Inflammatory macrophage treated with lipopolysaccharide for 1 hour (primary cell): ENCODE measurements at regions not wholly inside any gene's neighbourhood (a gene's known extent, or its start where the extent isn't known, plus 50 kb on each side); places are given as distances from the start of the nearest gene placed in this dataset.
"Not testable (repeated sequence)": the region's sequence is repeated elsewhere in the genome, so short reads cannot be mapped to it uniquely, and the experiment has no call there.

Source experiments
- DNase-seq, 2 donors: peaks; one replicate each; pipeline ENCODE4 v3.0.0-alpha.2; 2020 to 2022

DNA sequence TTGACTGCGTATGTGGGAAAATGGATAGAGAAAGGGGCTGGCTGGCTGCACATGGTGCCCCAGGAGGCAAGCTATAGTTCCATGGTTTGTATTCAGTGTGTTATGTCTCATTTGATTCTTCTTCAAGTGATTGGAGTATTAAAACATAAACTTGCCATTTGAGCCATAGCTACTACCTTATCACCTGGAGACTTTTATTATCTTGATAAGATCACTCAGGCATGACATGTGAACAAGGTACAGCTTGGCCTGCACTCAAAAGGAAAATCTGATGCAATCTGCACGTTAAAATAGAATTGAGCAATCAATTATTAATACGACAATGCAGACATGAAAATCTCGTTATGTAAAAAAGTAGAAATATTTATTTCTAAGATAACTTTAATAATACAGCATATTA is 116.9 kb downstream of the RND3 start:
- no peak for DNase-seq

DNA sequence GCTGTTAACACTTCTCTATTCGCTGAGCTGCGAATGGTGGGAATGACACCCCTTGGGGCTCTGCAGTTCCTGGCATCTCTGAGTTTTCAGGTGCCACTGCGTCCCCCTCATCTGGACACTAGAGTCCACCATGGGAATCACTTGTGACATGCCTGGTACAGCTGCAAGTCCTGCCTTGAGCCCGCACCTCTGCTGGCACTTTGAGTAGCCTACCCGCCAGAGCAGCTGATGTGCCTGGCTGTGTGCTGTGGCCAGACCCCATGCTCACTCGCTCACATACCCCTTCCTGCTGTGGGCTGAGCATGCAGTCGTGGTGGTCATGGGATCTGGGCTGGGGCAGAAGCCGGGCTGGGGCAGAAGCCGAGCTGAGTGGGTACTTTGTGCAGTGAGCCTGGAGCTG is 117.6 kb downstream of the RND3 start:
- no peak for DNase-seq

DNA sequence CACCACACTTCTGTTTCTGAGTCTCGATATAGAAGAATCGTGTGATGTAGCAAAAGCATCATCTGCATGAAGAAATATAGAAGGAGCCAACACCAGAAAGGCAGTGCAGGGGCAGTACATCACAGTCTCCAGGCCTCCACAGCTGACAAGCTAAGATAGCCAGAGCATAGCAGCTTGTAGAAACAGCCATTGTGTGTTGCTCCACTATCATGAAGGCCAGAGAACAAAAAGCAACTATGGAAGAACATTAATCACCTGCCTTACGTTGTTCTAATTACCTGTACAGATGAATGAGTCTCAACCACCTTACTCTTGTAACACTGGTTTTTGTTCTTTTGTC is 129.0 kb downstream of the RND3 start:
- DNase-seq, result no peak

DNA sequence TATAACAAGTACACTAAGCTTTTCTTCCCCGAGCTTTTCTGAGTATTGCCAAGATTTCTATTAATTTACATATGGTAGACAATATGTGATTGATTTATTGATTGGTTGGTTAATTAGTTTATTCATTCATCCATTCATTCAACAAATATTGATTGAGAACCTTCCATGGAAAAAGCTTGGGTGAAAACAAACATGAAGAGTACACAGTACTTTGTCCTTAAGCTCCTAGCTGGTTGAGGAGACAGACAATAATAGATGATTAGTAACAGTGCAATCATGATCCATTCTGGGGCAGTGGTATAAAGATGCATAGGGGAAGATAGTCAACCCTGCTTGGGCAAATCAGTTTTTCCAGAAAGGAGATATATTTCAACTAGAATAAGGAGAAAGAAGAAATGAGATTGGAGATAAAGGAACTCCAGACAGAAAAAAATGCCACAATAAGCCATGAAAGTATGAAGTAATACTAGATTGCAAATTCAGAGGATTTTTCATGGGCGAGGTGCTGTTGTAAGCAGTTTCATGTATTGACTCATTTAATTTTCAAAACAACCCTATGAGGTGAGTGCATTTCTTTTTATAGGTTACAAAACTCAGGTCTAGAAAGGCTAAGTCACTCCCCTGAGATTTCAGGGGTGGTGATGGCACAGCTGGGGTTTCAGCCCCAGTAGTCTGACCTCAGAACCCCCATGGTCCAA is 129.5 kb downstream of the RND3 start:
- DNase-seq, result no peak

DNA sequence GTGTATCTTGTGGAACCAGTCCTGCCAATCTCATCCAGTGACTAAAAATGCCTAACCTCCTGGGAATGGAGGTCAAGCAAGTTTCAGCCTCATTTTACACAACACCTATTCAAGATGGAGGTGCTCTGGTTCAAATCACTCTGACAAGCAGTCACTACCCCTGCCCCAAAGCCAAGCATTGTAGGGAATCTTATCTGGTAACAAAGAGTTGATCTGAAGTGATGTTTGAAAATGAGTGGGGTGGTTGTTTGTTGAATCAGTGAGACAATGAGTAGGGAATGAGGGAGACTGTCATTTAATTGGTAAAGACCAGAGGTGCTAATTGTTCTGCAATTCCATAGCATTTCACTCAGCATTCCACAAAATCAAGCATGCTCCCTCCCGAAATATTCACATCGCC is 132.0 kb downstream of the RND3 start:
- DNase-seq, result no peak

DNA sequence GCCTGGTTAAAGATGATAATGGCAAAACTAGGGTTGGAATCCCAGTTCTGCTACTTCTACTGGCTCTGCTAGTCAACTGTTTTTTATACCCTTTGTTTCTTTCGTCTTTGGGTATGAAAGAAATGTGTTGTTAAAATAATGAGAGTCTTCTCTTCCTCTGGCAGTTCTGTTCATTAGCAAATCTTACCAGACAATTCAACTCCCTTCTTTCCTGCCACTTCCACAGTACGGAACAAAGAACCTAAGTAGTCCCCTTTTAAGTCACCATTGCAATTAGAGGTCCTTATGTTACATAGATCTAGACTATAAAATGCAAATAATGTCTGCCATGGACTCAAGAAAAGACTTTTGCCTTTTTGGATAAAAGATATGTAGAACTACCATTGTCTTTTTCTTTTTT is 134.1 kb downstream of the RND3 start:
- no peak for DNase-seq

DNA sequence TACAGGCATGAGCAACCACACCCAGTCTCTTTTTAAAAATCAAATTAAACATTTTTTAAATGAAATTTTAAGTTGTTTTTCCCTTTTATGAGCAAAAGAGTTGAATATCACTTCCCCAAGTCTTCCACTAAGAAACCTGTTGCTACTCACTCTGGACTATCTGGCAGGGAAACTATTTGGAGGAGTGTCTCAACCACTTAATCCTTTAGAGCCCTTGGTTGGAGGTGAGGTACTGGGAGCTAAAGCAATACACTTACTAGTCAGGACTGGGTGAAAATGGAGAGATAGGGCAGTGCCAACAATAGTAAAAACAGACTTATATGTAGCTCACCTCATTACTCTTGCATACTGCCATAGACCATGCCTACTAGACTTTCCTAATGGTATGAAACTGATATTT is 135.5 kb downstream of the RND3 start:
- no peak for DNase-seq

DNA sequence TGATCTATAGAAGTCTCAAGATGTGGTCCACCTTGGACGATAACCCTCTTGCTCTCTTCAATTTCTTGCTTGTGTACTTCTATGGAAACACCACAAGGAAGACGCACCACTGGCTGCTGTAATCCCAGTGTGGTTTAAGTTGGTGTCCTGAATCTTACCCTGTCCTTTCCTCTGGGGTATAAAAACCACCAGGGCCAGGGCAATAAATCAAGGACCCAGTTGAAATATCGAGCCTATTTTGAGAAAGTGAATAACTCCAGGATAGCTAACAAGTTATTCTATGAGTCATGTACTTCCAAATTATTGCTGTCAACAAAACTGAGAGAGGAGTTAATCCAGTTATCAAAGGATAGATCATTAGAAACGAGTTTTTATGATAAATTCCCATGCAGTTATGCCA is 137.0 kb downstream of the RND3 start:
- DNase-seq, result no peak

DNA sequence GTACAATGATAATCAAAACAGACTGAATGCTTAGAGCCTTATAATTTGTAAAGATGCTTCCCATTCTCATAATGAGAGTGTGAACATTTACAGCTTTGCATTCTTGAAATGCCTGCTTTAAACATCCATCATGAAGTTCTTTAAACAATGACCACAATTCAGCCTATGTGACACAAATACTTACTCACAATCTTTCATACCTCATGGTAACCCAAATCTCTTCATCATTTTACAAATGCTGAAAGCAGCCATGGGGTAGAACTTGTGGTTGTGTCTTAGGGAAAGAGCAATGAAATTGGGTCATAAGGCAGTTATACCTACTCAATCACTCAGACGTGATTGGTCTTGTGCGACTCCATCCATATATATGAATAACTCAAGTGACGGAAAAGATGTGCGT is 140.7 kb downstream of the RND3 start:
- DNase-seq, result no peak

DNA sequence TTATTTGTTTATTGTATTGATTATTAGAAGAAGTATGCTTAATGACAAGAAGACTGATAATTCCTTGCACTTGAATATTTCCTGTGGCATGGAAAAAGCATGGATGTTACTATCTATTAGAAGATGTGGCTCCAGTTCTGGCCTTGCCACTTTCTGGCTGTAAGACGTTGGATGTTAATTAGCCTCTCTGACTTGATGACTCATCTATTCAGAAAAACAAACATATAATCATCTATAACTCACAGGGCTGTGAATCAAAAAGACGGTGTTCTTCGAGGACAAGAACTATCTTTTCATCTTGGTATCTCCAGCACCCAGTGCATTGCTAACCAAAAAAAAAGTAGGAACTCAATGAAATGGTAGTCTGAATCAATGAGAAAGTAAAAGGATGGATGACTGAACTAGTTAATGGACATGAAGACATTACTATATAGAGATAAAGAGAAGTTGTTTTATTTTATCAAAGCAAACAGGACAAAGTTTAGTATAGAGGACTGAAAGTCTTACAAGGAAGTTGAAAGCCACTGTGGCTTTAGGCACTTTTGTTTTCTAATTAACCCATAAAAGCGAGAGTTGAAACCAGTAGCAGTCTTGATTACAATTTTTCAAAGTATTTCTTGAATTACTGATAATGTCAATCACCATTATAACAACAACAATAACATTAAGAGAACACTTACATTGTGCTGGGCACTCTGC is 145.3 kb downstream of the RND3 start:
- no peak for DNase-seq

DNA sequence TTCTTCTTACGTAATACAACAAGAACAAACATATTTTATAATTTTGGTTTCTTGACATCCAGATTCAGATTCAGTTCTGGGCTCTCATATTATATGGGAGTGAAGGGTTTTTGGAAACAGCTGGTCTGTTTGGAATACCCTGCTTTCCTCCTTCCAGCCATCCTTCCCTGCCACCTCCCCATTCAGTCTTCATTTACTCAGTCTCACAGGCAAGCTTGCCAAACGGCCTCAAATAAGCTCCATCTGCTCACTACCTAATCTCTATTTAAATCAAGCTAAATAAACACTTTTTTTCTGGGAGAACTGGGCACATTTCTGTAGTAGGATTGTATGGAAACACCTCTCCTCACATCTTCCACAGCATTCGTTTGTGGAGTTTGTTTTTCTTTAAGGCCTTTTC is 147.5 kb downstream of the RND3 start:
- DNase-seq, result no peak

DNA sequence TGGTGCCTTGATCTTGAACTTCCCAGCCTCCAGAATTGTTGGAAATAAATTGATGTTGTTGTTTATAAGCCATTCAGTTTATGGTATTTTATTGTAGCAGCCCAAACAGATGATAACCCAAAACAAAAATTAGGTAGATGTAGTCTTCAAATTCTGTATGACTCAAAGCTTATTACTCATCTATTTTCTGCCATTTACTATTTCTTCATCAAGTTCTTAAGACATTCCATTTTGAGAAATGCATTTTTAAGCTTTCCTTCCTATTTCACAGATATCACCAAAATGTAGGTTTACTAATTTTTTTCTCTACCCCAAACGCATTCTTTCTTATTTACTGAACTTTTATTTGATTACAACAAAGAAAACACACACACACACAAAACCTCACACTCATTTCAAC is 148.2 kb downstream of the RND3 start:
- no peak for DNase-seq

DNA sequence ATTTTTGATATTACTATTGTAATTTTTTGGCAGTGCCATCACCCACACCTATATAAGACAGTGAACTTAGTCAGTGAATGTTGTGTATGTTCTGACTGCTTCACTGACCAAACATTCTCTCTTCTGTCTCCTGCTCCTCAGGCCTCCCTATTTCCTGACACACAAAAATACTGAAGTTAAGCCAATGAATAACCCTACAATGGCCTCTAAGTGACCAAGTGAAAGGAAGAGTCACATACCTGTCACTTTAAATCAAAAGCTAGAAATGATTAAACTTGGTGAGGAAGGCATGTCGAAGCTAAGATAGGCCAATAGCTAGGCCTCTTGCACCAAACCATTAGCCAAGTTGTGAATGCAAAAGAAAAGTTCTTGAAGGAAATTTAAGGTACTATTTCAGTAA is 151.9 kb downstream of the RND3 start:
- no peak for DNase-seq

DNA sequence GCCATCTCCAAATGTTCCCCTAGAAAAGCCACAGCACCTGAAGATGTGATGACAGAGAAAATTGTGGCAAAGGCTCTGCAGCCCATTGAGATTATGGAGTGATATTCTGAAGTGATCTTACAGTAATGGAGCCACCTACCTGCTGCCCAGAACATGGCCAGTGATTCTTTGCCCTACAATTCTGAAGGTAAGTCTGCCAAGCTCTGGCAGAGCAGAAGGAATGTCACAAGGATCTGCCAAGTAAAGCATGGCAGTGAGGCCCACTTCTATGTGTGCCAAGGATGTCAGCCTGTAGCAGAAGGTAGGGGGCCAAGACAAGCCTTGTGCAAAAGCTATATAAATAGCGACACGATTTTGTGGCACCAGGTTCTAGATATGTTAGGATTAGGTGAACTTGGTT is 155.1 kb downstream of the RND3 start:
- DNase-seq, result no peak

DNA sequence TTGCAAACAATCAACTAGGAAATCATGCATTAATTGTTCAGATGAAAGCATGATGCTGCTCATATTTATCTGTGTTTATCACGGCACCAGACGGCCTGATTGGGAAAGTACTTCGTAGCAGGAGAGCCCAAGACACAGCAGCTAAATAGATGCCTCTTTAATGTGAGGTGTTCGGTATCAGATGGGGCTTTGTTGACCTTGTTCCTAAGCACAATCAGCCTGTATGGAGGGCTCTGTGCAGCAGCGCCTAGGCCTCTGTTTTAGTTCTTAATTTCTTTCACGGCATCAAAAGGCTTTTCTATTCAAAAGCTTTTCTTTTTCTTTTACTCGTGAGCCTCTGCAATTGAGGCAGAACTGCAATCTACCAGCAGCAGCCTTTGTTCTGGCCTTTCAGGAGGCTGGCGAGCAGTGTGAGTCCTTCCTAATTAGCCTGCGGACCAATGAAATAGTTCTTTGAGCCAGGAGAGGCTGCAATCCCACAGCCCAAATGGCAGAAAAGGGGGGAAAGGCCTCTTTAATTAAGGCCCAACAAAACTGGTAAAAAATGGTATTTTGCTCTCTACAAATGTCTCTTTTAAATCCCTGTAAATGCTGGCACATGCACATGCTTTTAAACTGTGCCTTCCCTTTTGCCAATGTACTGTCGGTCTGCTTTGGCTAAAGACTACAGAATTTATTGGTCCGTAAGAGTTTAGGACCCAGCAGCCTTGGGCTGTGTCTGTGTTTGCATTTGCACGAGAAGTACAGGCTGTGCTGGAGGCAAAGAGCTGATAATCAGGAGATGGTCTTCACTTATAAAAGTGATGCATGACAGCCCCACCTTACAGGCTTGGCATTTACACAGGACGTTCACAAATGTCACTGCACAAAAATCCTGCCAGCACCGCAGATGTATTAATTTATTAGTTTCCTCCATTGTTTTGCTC is 159.6 kb downstream of the RND3 start:
- DNase-seq, result no peak

DNA sequence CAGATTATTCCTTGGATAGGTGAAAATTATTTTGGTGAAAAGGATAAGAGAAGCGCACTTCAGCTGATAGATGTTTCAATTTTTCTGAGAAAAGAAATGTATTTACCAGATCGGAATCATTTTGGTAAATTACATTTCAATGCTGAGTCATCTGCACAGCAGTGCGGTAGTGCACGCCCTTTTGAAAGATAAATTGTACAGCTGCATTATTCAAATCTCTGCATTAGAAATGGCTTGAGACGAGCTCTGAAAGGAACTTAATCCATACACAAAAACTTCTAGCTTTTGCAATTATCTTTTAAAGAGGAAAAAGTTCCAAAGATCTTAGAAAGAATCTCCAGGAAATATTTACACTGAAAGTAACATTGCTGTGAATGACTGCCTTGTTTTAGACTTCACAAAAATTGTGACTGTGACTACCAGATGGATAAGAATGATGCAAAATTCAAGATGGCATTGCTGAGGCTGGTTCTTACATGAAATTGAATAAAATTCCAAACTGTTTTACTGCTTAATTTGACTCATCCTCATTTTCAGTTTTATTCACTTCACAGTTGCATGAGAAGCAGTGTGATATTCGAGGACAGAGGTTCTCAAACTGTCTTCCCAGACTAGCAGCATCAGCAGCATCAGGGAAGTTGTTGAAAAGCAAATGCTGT is 161.7 kb downstream of the RND3 start:
- DNase-seq, result no peak

DNA sequence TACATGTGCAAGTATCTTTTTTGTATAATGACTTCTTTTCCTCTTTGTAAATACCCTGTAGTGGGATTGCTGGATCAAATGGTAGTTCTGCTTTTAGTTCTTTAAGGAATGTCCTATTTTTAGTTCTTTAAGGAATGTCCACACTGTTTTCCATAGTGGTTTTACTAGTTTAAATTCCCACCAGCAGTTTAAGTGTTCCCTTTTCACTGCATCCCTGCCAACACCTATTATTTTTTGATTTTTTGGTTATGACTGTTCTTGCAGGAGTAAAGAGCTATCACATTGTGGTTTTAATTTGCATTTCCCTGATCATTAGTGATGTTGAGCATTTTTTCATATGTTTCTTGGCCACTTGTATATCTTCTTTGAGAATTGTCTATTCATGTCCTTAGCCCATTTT is 164.4 kb downstream of the RND3 start:
- DNase-seq, result not testable (repeated sequence)

DNA sequence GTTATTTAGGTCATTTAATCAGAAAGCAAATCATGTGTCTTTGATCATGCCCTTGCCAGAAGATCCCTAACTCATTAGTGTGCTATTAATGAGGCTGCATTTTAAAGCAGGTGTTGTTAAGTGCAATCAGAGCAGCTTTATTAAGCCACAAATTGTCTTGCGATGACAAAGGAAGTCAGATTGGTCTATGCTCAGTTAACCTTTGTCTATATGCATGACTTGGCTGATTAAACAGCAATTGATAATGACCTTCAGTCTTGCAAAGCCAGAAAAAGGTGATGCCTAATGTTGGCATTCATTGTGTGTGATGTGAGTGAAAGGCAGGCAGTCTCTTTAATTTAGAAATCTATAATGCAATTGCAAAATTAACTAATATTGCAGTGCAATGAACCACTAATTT is 166.9 kb downstream of the RND3 start:
- DNase-seq, result no peak

DNA sequence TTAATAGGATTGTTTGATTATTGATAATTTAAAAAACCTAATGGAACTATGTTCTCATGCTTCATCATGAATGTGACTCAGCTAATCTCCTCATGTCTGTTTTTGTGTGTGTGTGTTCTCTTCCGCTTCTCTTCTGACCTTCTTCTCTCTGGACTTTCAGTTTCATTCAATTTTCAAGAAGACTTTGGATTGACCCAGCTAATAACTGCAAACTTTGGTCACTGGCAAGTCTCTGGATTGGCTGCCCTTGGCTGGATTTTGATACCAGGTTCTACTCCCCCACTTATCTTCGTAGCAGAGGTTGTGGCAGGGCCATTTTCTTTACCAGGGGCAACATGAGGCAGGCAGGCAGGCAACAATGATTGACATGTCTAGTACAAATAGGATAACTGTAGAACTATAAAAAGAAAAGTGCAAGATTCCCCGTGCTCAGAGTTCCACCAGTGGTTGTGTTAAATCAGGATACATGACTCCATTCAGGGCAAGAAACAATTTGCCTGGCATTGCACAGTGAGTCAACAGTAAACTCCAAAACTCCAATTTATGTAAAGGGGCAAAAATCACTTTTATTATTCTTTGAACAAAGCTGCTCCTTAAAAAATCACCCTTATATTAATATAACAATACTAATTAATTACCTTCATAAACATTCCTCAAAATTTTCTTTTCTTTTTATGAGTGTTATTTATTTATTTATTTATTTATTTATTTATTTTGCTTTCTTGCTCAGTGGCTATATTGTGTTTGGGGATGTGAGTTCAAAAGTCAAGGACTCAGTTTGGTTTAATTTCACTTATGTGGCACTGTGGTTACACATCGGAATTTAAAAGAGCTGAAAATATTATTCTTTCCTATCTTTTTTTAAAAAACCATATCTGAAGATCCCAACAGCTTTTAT is 167.6 kb downstream of the RND3 start:
- no peak for DNase-seq

DNA sequence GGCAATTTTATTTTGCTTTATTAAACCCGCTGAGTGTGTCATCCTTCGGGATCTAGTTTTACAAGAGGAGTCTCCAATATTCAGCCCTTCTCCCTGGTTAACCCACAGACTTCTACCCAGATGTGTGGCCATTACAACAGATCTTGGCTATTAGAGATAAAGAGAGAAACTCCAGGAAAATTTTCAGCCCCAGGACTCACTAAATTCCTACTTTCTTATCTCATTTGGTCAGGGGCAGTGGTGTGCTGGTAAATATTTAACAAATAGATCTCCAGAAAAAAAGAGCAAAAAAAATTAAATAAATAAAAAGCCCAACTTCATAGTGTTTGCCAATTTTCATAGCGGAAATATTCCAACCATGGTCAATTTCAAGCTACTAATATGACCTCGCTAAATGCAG is 168.4 kb downstream of the RND3 start:
- DNase-seq, result no peak

DNA sequence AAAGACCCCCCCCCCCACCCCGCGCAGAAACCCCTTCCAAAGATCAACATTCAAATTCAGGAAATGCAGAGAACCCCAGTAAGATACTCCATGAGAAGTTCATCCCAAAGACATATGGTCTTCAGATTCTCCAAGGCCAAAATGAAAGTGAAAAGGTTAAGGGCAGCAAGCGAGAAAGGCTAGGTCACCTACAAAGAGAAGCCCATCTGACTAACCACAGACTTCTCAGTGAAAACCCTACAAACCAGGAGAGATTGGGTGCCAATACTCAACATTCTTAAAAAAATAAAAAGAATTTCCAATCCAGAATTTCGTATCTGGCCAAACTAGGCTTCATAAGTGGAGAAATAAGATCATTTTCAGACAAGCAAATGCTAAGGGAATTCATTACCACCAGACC is 175.2 kb downstream of the RND3 start:
- no peak for DNase-seq

DNA sequence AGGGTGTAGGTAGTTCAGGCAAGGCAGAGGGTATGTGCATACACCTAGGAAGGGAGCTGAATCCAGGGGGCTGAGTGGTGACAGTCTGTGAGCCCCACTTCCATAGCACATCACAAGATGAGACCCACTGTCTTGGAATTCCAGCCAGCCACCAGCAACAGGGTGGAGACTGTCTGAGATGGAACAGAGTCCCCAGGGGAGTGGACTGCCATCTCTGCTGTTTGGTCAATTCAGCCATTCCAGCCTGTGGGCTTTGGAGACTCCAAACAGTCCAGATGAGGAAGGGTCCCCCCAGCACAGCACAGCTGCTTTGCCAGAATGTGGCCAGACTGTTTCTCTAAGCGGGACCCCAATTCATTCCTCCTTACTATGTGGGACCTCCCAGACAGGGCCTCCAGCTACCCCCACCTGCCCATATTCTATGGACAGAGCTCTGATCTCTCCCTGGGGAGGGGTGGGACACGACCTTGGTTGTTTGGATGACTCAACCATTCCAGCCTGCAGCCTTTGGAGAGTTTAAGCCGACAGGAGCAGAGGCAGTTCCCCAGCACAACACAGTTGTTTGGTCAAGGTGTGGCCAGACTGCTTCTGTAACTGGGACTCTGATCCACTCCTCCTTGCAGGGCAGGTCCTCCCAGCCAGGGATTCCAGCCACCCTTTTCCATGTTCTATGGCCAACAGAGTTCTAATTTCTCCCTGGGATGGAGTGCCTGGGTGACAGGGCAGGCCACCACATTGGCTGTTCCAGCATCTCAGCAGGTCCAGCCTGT is 178.0 kb downstream of the RND3 start:
- no peak for DNase-seq
